HG02840 (cell line): ENCODE measurements at regions not wholly inside any gene's neighbourhood (a gene's known extent, or its start where the extent isn't known, plus 50 kb on each side); places are given as distances from the start of the nearest gene placed in this dataset.

Experiments
- ATAC-seq: cut with Tn5 transposase; IDR thresholded peaks from one replicate; pipeline ENCODE4 v1.9.1; 2021; ENCODE audit warnings: mild to moderate bottlenecking, moderate library complexity, moderate number of reproducible peaks; ENCODE audit not compliant: unreplicated experiment, low FRiP score

DNA sequence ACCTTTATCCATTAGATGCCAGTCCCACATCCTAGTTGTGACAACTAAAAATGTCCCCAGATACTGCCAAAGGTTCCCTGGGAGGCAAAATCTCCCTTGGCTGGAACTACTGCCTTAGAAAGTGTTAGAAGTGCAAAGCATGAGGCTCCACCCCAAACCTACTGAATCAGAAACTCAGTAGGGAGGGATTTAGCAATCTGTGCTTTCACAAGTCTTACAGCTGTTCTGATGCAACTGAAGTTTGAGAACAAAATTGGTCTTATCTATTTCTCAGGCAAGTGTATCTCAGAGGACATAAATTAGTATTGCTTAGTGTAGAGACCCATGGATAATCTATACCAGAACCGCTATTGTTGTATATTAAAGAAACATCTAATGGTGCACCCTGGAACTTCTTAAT lies 70.2 kb downstream of the CLDN1 start:
- ATAC-seq = no peak

DNA sequence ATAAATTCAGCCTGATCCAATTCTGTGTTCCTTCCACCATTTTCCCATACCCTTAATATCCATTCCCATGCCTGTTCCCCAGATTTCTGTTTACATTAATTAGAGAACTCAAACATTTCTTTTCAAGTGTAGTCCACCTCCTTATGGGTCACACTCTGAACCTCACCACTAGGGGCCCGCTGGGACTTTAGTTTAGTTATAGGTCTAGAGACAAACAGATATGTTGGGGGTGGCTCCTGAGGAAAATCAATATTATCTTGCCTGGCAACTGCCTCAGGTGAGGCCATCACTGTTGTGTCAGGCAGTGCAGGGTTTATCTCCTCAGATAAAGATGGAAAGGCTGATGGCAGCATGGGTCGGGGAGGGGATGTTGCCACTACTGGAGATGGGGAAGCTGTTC lies 72.8 kb downstream of the CLDN1 start:
- no peak for ATAC-seq

DNA sequence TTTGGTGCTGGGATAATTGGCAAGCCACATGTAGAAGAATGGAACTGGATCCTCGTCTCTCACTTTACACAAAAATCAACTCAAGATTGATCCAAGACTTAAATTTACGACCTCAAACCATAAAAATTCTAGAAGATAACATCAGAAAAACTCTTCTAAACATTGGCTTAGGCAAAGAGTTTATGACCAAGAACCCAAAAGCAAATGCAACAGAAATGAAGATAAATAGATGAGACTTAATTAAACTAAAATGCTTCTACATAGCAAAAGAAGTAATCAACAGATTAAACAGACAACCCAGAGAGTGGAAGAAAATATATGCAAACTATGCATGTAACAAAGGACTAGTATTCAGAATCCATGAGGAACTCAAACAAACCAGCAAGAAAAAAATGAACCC lies 80.1 kb downstream of the CLDN1 start:
- ATAC-seq = no peak

DNA sequence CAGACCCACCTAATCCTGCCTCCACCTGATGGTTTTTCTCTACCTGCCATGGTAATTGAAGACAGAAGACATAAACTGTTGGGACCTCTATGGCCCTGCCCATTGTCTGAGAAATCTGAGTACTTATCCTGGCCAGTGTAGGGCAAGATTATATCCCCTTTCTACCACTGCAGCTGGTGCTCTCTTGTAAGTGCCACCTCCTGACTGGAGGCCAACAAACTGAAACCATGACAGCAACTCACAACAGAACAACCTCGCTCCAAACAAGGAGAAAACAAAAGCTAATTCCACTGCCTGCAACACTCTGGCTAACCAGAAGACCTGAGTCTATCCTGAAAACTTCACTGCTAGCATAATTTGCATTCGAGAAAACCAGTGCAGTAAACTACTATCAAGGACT lies 82.9 kb downstream of the CLDN1 start:
- no peak for ATAC-seq

DNA sequence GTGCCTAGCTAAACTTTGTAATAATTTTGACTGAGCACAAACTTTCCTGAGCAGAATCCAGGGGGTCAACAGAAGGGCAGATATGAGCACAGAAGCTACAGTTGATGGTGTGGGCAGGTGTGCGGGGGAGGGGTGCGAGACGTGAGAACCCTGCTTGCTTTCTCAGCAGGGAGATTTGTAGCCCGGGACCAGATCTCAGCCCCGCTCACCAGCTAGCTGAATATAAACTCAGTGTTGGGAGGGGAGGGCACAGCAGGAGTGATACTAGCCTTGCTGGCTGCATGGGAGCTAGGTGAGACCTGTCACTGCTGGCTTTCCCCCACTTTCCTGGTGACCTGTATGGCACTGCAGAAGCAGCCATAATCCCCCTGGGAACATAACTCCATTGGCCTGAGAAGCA lies 83.4 kb downstream of the CLDN1 start:
- no peak for ATAC-seq

DNA sequence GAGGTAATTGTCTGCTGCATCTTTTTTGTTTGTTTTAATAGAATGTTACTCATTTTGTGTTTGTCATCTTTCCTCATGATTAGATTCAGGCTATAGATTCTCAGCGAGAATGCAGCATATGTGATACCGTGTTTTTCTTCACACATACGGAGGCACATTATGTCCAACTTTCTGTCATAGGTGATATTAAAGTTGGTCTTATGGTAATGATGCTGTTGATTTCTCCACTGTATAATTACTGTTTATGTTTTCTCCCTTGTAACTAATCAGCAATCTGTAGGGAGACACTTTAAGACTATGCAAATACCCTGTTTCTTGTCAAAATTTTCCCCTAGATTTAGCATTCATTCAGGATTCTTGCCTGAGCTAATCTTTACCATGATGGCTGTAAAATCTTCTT lies 87.6 kb downstream of the CLDN1 start:
- ATAC-seq = no peak

DNA sequence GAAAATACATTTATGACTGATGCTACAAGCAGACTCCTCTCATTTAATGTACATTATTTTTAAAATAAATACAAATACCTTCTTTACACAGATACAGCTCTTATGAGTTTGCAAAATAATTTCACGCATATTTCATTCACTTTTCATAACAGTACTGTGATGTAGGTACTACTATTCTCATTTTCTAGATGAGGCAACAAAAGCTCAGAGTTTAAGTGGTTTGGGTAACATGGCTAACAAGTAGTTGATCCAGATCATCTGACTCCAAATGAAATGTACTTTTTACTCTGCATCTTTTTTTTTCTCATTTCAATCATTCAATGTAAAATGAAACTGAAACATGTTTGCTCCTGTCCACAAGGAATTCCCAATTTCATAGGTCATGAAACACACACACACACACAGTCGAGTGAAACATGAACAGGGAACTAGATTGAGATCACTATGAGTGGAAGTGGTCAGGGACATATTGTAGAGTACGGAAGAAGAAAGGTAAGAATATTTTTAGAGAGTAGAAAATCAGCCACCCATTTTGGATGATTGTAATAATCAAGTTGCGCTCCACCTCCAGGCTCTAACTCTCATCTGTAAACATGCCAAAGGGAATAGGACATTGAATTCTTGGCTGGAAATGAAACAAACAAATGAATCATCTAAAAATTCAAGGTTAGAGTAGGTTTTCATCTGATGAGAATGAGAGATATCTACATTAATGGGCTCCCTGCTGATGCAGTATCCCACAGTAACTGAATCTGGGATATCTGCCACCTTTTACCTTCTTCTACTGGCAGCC lies 92.4 kb downstream of the CLDN1 start:
- ATAC-seq = no peak

DNA sequence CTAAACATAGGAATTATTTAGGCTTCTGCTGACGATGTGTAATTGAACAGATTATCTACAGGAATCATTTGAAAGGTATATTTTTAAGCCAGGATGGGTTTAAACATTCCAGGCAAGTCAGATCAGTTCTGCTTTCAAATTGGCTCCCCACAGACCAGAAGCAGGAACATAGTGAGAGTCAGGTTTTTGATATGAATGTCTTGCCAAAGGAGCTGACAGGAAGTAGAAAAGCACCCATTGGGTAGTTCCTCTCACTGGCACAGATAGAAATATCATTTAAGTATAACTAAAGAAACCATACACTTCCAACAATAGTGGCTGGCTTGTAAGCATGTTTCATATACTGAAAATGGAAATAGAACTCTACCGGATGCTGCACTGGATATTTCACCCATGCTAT lies 95.2 kb downstream of the CLDN1 start:
- no peak for ATAC-seq

DNA sequence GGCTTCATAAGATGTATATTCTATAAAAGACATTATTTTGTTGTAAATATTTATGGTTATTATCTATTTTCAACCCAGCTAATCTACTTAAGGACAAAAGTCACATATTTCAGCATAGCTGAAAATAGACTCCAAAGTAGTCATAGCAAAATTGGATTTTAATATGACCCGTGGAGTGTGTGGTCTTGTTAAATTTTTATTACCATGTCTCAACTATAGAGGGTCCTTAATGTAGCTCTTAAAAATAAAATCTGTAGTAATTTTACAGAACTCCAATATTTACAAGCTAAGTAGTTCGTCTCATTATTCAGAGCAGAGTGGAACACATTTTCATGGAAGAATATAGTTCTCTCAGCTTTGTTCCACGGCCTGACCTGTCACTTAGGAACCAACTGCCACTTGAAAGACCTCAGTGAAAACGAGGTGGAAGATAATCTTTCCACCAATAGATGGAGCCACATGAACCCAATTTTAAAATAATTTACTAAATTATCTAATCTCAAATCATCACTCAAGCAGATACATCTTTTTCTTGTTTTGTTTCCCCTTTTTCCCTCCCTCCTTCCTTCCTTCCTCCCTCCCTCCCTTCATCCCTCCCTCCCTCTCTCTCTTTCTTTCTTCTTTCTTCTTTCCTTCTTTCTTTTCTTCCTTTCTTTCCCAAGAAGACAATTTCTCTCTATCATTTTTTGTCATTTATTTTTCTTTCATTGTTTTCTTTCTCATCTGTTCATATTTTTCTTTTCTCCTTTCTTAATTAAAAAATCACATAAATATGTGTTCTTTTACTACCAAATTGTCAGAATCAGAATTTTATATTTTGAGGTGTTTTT lies 97.2 kb downstream of the CLDN1 start:
- no peak for ATAC-seq

DNA sequence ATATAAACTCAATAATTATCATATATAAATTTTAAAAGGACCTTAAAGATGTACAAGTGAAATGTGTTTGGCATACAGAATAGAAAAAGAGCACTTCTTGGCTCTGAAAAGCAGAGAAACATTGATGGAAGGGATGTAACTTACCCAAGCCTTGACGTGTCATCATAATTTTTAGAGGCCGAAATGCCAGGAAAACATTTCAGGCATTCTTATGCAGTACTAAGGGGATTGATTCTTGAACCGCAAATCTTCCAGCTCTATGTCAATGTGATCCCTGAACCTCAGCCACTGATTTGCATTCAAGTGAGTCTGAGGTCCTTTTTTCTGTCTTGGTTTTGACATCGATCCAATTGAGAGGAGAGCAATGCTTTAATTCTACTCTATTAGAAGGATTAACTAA lies 97.8 kb downstream of the CLDN1 start:
- no peak for ATAC-seq

DNA sequence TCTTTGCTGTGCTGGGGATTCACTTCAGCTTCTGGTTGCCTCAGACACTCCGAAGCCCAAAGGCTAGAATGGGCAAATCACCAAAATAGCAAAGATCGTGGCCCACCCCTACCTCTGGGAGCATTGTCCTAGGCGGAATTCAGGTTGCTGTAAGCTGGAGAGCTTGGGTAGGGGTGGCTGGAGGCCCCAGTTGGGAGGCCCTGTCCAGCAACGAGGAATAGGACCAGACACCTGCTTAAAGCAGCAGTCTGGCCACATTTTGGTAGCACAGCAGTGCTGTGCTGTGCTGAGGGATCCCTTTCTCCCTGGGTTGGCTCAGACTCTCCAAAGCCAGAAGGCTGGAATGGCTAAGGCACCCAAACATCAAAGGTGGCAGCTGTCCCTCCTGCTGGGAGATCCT lies 99.3 kb downstream of the CLDN1 start:
- no peak for ATAC-seq

DNA sequence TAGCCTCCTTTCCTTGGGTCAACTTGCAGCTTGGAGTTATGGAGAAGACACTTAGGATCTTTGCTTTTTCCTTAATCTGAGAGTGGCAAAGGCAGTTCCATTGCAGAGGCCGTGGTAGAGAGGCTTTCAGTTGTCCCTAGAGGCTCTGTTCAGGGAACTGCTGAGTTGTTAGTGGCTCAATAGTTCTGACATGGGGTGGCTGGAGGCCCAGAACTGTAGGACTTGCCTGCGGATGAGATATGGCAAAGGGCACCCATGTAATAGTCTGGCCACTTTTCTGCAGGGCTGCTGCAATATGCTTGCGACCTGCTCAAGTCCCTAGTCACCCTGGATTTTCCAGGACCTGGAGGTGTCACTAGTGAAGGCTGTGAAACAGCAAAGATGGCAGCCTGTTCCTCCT lies 99.9 kb downstream of the CLDN1 start:
- ATAC-seq = no peak

DNA sequence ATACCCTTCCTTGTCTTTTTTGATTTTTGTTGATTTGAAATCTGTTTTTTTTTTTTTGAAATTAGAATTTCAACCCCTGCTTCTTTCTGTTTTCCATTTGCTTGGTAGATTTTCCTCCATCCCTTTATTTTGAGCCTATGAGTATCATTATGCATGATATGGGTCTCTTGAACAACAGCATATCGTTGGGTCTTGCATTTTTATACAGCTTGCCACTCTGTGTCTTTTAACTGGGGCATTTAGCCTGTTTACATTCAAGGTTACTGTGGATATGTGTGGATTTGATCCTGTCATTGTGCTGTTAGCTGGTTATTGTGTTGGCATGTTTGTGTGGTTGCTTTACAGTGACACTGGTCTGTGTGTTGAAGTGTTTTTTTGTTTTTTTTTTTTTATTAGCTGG lies 99.7 kb upstream of the P3H2 start:
- ATAC-seq = no peak

DNA sequence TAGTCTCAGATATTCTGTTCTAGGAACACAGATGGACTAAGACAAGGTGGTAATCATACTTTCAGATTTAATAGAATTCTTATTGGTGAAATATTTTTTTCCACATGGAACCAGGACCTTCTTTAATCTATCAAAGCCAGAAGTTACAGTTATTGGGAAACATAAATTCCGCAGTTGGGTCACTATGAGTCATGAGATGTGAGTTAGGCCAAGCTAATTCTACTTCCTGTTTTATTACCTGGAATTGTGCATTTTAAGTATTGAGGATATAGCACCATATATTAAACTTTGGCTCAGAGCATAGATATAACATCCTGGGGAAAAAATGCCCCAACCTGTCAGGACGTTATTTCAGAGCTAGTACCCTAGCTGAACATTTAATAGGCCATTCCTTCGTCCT lies 96.4 kb upstream of the P3H2 start:
- ATAC-seq = no peak

DNA sequence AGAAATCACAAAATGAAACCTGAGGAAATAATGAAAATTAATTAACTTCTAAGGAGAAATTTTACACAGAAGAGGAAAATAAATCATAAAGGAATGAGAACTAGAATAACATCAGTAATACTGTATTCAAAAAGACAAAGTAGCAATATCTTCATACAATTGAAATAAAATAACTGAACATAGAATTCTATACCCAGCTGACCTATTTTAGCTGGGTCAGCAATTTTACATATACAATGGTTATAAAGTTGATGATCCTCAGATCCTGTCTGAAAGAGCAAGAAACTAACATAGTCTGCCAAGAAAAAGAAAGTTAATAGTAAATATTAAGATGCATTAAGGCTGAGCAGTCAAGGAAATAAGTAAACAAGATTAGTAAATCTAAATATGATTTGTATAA lies 93.0 kb upstream of the P3H2 start:
- no peak for ATAC-seq

DNA sequence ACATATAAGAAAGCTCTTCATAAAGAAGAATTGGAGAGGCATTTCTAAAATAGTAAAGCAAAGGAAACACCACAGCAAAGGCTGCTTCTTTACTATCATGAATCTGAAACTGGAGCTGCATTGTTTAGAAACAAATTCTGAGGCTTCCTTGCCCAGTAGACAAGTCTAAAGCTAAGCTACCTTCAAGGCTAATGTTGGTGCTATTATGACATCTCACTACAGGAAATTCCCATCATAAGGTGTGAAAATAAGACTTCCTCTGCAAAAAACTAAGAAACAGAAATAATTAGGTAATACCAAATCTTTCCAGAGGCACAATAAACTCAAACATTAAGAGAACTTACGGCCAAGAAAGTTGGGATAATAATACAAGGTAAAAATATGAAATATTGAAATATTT lies 89.9 kb upstream of the P3H2 start:
- no peak for ATAC-seq

DNA sequence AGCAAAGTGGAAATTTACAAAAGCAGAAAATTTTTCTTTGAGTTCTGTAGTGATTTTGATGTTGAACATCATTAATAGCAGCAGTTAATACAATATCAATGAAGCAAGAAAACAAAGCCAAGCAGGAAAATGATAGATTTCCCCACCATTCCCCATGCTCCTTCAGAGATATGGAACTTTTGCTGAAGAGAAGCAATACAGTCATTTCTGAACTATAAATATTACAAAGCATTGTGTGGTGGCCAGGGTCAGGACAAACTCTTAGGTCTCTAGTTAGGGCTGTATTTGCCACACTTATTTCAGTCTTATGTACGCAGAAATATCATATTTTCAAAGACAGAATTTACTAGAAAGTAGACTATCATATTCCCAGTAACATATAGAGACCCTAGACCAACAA lies 88.8 kb upstream of the P3H2 start:
- no peak for ATAC-seq

DNA sequence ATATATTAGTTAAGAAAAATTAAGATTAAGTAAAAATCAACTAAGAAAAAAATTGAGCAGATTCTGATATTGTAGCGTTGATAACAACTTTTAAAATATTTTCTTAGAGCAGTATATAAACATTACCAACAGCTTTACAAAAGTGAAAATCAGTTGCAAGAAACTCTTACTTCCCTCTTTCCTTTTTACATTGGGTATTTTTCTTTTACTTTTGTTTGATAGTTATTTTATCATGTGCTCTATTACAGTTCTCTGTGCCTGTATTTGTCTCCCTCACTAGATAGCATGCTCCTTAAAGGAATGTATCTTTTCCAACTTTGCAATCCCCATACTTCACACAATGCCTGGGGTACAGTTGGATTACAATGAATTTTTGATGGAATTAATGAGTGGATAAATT lies 87.5 kb upstream of the P3H2 start:
- no peak for ATAC-seq

DNA sequence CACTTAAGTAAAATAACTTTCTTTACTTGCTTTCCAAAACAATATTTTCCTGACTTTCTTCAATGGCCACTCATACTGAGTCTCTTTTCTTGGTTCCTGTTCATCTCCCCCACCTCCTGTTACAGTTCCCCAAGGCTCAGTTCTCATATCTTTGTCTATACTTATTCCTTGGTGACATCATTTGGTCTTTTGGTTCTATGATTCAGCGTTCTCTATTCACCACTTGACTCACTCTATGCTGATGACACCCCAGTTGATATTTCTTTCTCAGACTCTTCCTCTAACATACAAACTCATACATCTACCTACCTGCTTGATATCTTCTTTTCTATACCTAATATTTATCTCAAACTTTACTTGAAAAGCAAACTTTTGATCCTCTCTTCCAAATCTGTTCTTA lies 85.0 kb upstream of the P3H2 start:
- peak; percentile 49 for ATAC-seq

DNA sequence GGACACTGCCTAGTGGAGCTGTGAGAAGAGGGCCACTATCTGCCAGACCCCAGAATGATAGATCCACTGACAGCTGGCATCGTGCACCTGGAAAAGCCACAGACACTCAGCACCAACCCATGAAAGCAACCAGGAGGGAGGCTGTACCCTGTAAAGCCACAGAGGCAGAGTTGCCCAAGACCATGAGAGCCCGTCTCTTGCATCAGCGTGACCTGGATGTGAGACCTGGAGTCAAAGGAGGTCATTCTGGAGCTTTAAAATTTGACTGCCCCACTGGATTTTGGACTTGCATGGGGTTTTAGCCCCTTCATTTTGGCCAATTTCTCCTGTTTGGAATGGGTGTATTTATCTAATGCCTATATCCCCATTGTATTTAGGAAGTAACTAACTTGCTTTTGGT lies 83.5 kb upstream of the P3H2 start:
- ATAC-seq = no peak

DNA sequence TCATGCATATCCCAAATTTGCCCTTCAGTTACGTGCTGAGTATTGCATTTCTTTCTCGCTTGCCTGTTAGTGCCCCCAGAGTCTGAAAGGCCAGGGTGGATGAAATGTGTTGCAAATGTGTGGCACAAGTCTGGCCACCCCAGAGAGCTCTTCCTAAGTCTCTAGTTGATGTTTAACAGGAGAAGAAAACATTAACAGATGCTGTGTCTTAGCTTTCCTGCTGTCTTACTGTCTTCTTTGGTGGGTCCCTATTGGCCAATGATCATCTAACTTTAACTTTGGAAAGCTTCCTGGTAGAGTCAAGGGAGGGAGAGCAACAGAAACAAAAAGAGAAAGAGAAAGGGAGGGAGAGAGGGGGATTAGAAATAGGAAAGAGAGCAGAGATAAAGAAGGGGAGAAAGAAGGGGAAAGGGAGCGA lies 76.7 kb upstream of the P3H2 start:
- ATAC-seq = no peak

DNA sequence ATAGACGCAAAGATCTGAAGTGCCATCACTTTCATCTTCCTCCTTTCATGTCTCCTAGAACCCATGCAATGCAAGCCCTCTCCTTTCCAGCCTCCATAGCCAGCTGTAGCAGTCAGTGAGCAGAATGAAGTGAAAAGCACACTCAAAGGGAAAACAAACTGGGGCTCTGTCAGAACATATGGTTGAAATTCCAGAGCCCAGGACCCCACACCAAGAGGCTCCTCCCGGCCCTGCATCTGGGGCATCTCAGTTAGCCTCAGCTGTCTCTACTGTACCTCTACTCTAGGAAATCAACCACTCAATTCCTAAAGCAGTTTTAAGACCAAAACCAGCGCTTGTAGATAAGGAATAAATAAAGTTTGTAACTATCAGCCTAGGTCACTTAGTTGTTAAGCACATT lies 73.8 kb upstream of the P3H2 start:
- ATAC-seq = no peak
